Psoas muscle (tissue), 7 donors: ENCODE measurements at regions not wholly inside any gene's neighbourhood (a gene's known extent, or its start where the extent isn't known, plus 50 kb on each side); places are given as distances from the start of the nearest gene placed in this dataset.
A peak's percentile ranks its signal among the peaks of the same experiment; 100 is the strongest.

Experiments
- ATAC-seq, 4 donors: fragments of 200-7000 bp; cut with Tn5 transposase; one replicate each; pipeline ENCODE4 v1.9.1; 2020; ENCODE audit warnings: moderate library complexity in 3 of 4, mild to moderate bottlenecking in 2 of 4
- DNase-seq, 2 donors: peaks; one replicate each; pipeline ENCODE4 v3.0.0-alpha.2; 2020
- H3K27ac ChIP-seq: fragments of 200-600 bp; one replicate; pipeline ENCODE4 v1.8.0; 2022
- H3K27me3 ChIP-seq, 3 donors: fragments of 200-600 bp in 1 of 3; one replicate each; pipeline versions ENCODE4 v1.6.1 to v1.8.0; 2013 to 2022; ENCODE audit warnings: low read length in 2 of 3, mild to moderate bottlenecking in 2 of 3, moderate library complexity in 1 of 3; ENCODE audit not compliant: insufficient read depth in 3 of 3
- H3K36me3 ChIP-seq, 2 donors: fragments of 200-600 bp in 1 of 2; one replicate each; pipeline versions ENCODE4 v1.6.1 to v1.8.0; 2013 to 2022; ENCODE audit warnings: low read depth in 1 of 2, mild to moderate bottlenecking in 1 of 2, moderate library complexity in 1 of 2; ENCODE audit not compliant: insufficient read depth in 1 of 2
- H3K4me1 ChIP-seq: fragments of 200-600 bp; one replicate; pipeline ENCODE4 v1.8.0; 2022
- H3K4me3 ChIP-seq: fragments of 200-600 bp; one replicate; pipeline ENCODE4 v1.8.0; 2022; ENCODE audit warnings: mild to moderate bottlenecking
- H3K9me3 ChIP-seq: fragments of 200-600 bp; one replicate; pipeline ENCODE4 v1.8.0; 2022
- WGBS, 3 donors: extraction: QIAGEN DNeasy Blood & Tissue Kit; methylation state at CpG; one replicate each; pipeline versions ENCODE4 v1.1.6 to v1.1.7; 2013; 5-methylcytosine and 5-hydroxymethylcytosine counted together
- intact Hi-C, 2 donors: fragments of 100-400 bp; cut with DNase I; formaldehyde crosslinking; loops; one replicate each; pipeline versions ENCODE4 v1.11.0 to v1.14.2; 2022
- TF ChIP-seq, protein P1 (sequence below): fragments of 200-600 bp; IDR thresholded peaks from one replicate; pipeline ENCODE4 v1.8.0; 2022; ENCODE audit warnings: antibody characterized with exemption
- donor health status: healthy with polysubstance abuse.
- donor health status: DM: no; HTN: no; CAD: no; lungs with moderate emphysema.
- donor health status: Bipolar disorder and iron deficiency.
- donor health status: healthy.
- donor health status: DM: yes; HTN: yes; CAD: no.
- donor health status: DM: no; HTN: no; CAD: no.
- donor health status: DM: yes; HTN: yes; CAD: no.

- TF ChIP-seq, protein P1, sequence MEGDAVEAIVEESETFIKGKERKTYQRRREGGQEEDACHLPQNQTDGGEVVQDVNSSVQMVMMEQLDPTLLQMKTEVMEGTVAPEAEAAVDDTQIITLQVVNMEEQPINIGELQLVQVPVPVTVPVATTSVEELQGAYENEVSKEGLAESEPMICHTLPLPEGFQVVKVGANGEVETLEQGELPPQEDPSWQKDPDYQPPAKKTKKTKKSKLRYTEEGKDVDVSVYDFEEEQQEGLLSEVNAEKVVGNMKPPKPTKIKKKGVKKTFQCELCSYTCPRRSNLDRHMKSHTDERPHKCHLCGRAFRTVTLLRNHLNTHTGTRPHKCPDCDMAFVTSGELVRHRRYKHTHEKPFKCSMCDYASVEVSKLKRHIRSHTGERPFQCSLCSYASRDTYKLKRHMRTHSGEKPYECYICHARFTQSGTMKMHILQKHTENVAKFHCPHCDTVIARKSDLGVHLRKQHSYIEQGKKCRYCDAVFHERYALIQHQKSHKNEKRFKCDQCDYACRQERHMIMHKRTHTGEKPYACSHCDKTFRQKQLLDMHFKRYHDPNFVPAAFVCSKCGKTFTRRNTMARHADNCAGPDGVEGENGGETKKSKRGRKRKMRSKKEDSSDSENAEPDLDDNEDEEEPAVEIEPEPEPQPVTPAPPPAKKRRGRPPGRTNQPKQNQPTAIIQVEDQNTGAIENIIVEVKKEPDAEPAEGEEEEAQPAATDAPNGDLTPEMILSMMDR, result no peak
- no peak overlapping the region for H3K4me3 ChIP-seq
- no peak overlapping the region for H3K27ac ChIP-seq
- H3K4me1 ChIP-seq, result no peaks in the 10 kb centered on the region
- H3K9me3 ChIP-seq, result no peaks in the 10 kb centered on the region
- 83 to 90% (median 87%) methylated on average over 13 to 21 of the region's 21 CpGs for WGBS, 3 donors
- DNase-seq (no peak), ATAC-seq (no peak)
- intact Hi-C loops, result loop anchor here in 1 of 2 donors (10.0 kb wide), 1 partner anchor 585 kb away; no protein-coding TSS in a partner anchor
- no peaks in the 10 kb centered on the region for H3K36me3 ChIP-seq
- H3K27me3 ChIP-seq, result no peaks in the 10 kb centered on the region
These were observed 68.5 kb upstream of the AMZ2 start for GRCh38 chr17:68179236-68179925.

DNA sequence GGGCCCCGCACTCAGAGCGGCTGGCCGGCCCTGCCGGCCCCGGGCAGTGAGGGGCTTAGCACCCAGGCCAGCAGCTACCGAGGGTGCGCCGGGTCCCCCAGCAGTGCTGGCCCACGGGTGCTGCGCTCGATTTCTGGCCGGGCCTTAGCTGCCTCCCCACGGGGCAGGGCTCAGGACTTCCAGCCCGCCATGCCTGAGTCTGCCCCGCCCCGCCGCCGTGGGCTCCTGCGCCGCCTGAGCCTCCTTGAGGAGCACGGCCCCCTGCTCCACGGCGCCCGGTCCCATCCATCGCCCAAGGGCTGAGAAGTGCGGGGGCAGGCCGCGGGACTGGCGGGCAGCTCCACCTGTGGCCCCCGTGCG, 67.9 kb upstream of the AMZ2 start:
- no peaks in the 10 kb centered on the region for H3K27me3 ChIP-seq
- no peaks in the 10 kb centered on the region for H3K36me3 ChIP-seq
- DNase-seq (no peak), ATAC-seq (no peak)
- no peaks in the 10 kb centered on the region for H3K4me1 ChIP-seq
- H3K4me3 ChIP-seq, result no peak overlapping the region
- no peak overlapping the region for H3K27ac ChIP-seq
- H3K9me3 ChIP-seq, result no peaks in the 10 kb centered on the region
- intact Hi-C loops, result loop anchor here in 1 of 2 donors (10.0 kb wide), 1 partner anchor 585 kb away; no protein-coding TSS in a partner anchor
- WGBS, 3 donors, result 97 to 98% (median 97%) methylated on average over 23 to 31 of the region's 31 CpGs
- TF ChIP-seq, protein P1, result no peak

- intact Hi-C loops, result no loop called here
- TF ChIP-seq, protein P1, result no peak
- no peaks in the 10 kb centered on the region for H3K27me3 ChIP-seq
- no peak overlapping the region for H3K4me3 ChIP-seq
- no peaks in the 10 kb centered on the region for H3K36me3 ChIP-seq
- no peak for DNase-seq
- WGBS, 3 donors, result 16 to 41% (median 26%) methylated on average over 1 of the region's 1 CpG
- no peak overlapping the region for H3K27ac ChIP-seq
- no peaks in the 10 kb centered on the region for H3K9me3 ChIP-seq
- ATAC-seq, result peak in 2 of 4 donors; percentile 51 to 60
- no peaks in the 10 kb centered on the region for H3K4me1 ChIP-seq
These were observed 65.9 kb upstream of the AMZ2 start for GRCh38 chr17:68182011-68182306.

DNA sequence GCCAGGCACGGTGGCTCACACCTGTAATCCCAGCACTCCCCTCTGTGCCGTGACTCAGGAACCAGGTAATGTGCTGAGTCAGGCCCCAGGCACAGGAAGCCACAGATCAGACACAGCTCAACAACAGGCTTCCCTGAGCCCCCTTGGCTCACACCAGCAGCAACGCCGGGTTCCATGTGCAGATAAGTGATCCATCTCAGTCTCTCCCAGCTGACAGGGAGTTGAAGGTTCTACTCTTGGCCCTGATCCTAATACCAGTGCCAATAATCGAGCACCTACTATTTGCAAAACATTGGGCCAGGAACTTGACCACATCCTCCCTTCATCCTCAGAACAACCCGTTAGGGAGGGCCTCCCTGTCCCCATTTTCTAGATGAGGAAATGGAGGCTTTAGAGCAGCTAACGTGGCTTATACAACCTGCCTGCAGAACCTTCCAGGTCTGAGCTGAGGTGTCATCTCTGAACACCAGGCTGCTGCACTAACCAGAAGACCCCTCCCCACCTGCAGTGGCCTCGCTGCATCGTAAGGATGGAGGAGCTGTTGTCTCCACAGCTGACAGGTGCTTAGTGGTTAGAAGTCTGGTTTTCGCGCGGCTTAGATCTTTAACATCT, 64.8 kb upstream of the AMZ2 start:
- no peaks in the 10 kb centered on the region for H3K36me3 ChIP-seq
- no peaks in the 10 kb centered on the region for H3K4me1 ChIP-seq
- DNase-seq, result no peak
- no peak overlapping the region for H3K4me3 ChIP-seq
- TF ChIP-seq, protein P1, result no peak
- H3K27ac ChIP-seq, result no peak overlapping the region
- H3K9me3 ChIP-seq, result no peaks in the 10 kb centered on the region
- intact Hi-C loops, result no loop called here
- ATAC-seq, result no peak
- 86 to 90% (median 89%) methylated on average over 12 of the region's 12 CpGs for WGBS, 3 donors
- H3K27me3 ChIP-seq, result no peaks in the 10 kb centered on the region
